Ishikawa (cell line): ENCODE measurements at regions not wholly inside any gene's neighbourhood (a gene's known extent, or its start where the extent isn't known, plus 50 kb on each side); places are given as distances from the start of the nearest gene placed in this dataset.

ENCODE experiments used
- CREB1 ChIP-seq: IDR thresholded peaks from 2 replicates; pipeline ENCODE4 v1.6.1; 2012; ENCODE audit warnings: low read depth
- EGR1 ChIP-seq: IDR thresholded peaks from 2 replicates; pipeline ENCODE4 v1.6.1; 2012
- EP300 ChIP-seq: IDR thresholded peaks from 2 replicates; pipeline ENCODE4 v1.6.1; 2012; ENCODE audit warnings: borderline replicate concordance
- FOXM1 ChIP-seq: IDR thresholded peaks from 2 replicates; pipeline ENCODE4 v1.6.1; 2012; ENCODE audit warnings: low read depth, borderline replicate concordance
- NFIC ChIP-seq: IDR thresholded peaks from 2 replicates; pipeline ENCODE4 v1.6.1; 2012
- RAD21 ChIP-seq: IDR thresholded peaks from 2 replicates; pipeline ENCODE4 v1.6.1; 2012; ENCODE audit warnings: low read depth
- TAF1 ChIP-seq: IDR thresholded peaks from 2 replicates; pipeline ENCODE4 v1.6.1; 2012; ENCODE audit warnings: low read depth, mild to moderate bottlenecking
- TCF12 ChIP-seq: IDR thresholded peaks from 2 replicates; pipeline ENCODE4 v1.6.1; 2012; ENCODE audit warnings: low read depth
- TEAD4 ChIP-seq: IDR thresholded peaks from 2 replicates; pipeline ENCODE4 v1.6.1; 2012
- YY1 ChIP-seq: IDR thresholded peaks from 2 replicates; pipeline ENCODE4 v1.6.1; 2012; ENCODE audit warnings: low read depth
- TF ChIP-seq, protein P1 (sequence below): IDR thresholded peaks from 2 replicates; pipeline ENCODE4 v1.6.1; 2012
- TF ChIP-seq, protein P2 (sequence below): IDR thresholded peaks from 2 replicates; pipeline ENCODE4 v1.6.1; 2012

DNA sequence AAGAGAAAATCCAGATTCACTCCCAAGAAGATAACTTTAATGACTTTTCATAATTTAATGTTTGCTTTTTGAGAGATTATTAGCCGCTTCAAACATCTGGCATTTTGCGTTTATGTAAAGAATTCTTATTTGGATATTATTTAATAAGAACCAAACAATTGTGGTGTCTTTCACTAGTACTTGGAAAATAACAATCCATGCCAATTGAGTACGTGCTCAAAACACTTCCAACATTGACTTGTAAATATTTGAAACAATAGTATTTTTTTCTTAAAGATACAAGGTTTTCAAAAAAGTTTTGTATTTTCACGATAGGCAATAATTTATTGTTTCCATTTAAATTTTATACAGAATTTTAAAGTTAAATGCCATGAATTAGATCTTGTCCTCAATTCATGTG is 498.7 kb downstream of the AMY1C start:
- no peak for TF ChIP-seq NFIC
- TF ChIP-seq RAD21 = no peak
- TF ChIP-seq TCF12 = no peak
- no peak for TF ChIP-seq TAF1
- TF ChIP-seq YY1 = no peak
- TF ChIP-seq EGR1 = no peak
- TF ChIP-seq CREB1 = no peak
- no peak for TF ChIP-seq EP300
- TF ChIP-seq, protein P1, sequence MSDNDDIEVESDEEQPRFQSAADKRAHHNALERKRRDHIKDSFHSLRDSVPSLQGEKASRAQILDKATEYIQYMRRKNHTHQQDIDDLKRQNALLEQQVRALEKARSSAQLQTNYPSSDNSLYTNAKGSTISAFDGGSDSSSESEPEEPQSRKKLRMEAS = no peak
- no peak for TF ChIP-seq TEAD4
- TF ChIP-seq FOXM1 = no peak
- TF ChIP-seq, protein P2, sequence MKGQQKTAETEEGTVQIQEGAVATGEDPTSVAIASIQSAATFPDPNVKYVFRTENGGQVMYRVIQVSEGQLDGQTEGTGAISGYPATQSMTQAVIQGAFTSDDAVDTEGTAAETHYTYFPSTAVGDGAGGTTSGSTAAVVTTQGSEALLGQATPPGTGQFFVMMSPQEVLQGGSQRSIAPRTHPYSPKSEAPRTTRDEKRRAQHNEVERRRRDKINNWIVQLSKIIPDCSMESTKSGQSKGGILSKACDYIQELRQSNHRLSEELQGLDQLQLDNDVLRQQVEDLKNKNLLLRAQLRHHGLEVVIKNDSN = no peak
